A549 (cell line): ENCODE measurements at regions not wholly inside any gene's neighbourhood (a gene's known extent, or its start where the extent isn't known, plus 50 kb on each side); places are given as distances from the start of the nearest gene placed in this dataset.

Source experiments
- ATAC-seq, 2 experiments: fragments of 200-7000 bp in 1 of 2; fragments of >200 bp in 1 of 2; cut with Nextera tagmentation in 1 of 2; cut with Tn5 transposase in 1 of 2; 3 replicates each; pipeline versions ENCODE4 v1.8.0 to v1.9.1; 2018 to 2020; ENCODE audit warnings: mild to moderate bottlenecking in 1 of 2, moderate library complexity in 1 of 2
- CTCF ChIA-PET: fragments of 300-600 bp; sonication (Branson Sonifier 250); formaldehyde crosslinking; extraction: SDS; loops from one replicate; lab custom pipeline; 2021; ENCODE audit warnings: antibody characterized with exemption, inconsistent platforms; lab: Yijun Ruan, JAX
- POLR2A ChIA-PET: fragments of 350-600 bp; formaldehyde crosslinking; extraction: SDS; loops from one replicate; lab custom pipeline; 2021; ENCODE audit warnings: antibody characterized with exemption, inconsistent platforms; lab: Yijun Ruan, JAX
- DNase-seq, 2 experiments: peaks; one replicate each; pipeline versions ENCODE4 v3.0.0 to v3.0.0-alpha.2; 2011 to 2016; ENCODE audit warnings: low read depth in 1 of 2, low spot score in 1 of 2
- FAIRE-seq: peaks from 2 replicates; lab custom pipeline; 2011; peaks lifted over from hg19 to GRCh38; lab: Jason Lieb, UNC
- H3K27ac ChIP-seq, 2 experiments: fragments of >200 bp; sonication (Bioruptor Twin); formaldehyde crosslinking; 3 replicates each; pipeline ENCODE4 v1.5.1; 2016 to 2017
- H3K4me1 ChIP-seq: fragments of >200 bp; sonication (Bioruptor Twin); formaldehyde crosslinking; 3 replicates; pipeline ENCODE4 v1.6.1; 2016
- H3K4me2 ChIP-seq: fragments of >200 bp; sonication (Bioruptor Twin); formaldehyde crosslinking; 3 replicates; pipeline ENCODE4 v1.6.1; 2016
- H3K4me3 ChIP-seq: fragments of >200 bp; sonication (Bioruptor Twin); formaldehyde crosslinking; 3 replicates; pipeline ENCODE4 v1.5.1; 2016
- H3K9me3 ChIP-seq: fragments of >200 bp; sonication (Bioruptor Twin); formaldehyde crosslinking; 3 replicates; pipeline ENCODE4 v1.6.1; 2016
- CBX8 ChIP-seq: fragments of 200-600 bp; sonication (generic); IDR thresholded peaks from 2 replicates; pipeline ENCODE4 v1.6.1; 2016
- CHD2 ChIP-seq: fragments of 150-350 bp; IDR thresholded peaks from 2 replicates; pipeline ENCODE4 v1.6.1; 2014; ENCODE audit warnings: low read length; ENCODE audit not compliant: partially characterized antibody
- EHF ChIP-seq: fragments of 250-450 bp; sonication (Bioruptor Pico); IDR thresholded peaks from 2 replicates; pipeline ENCODE4 v1.5.0; 2020; ENCODE audit warnings: mild to moderate bottlenecking
- EP300 ChIP-seq, 2 experiments: fragments of >200 bp; sonication (Bioruptor Twin); formaldehyde crosslinking; IDR thresholded peaks; 2 replicates in 1 of 2; 3 replicates in 1 of 2; pipeline ENCODE4 v1.6.1; 2016 to 2017
- ESRRA ChIP-seq: fragments of 150-350 bp; IDR thresholded peaks from 2 replicates; pipeline ENCODE4 v1.6.1; 2014; ENCODE audit warnings: mild to moderate bottlenecking, low read length, borderline replicate concordance
- FOXS1 ChIP-seq: fragments of 250-450 bp; sonication (Bioruptor Pico); IDR thresholded peaks from 2 replicates; pipeline ENCODE4 v1.5.0; 2020; ENCODE audit warnings: mild to moderate bottlenecking, moderate library complexity
- HES2 ChIP-seq: fragments of >200 bp; sonication (Bioruptor Twin); formaldehyde crosslinking; IDR thresholded peaks from 2 replicates; pipeline ENCODE4 v1.6.1; 2016
- HOXA7 ChIP-seq: fragments of 250-450 bp; sonication (Bioruptor Pico); IDR thresholded peaks from 2 replicates; pipeline ENCODE4 v1.5.0; 2020; ENCODE audit warnings: mild to moderate bottlenecking, moderate library complexity
- JUN ChIP-seq, 2 experiments: fragments of >200 bp; sonication (Bioruptor Twin); formaldehyde crosslinking; IDR thresholded peaks; 2 replicates in 1 of 2; 3 replicates in 1 of 2; pipeline ENCODE4 v1.6.1; 2016 to 2017
- JUNB ChIP-seq: fragments of >200 bp; sonication (Bioruptor Twin); formaldehyde crosslinking; IDR thresholded peaks from 2 replicates; pipeline ENCODE4 v1.6.1; 2016
- MAZ ChIP-seq: fragments of 150-350 bp; IDR thresholded peaks from 2 replicates; pipeline ENCODE4 v1.6.1; 2014; ENCODE audit warnings: antibody characterized with exemption, low read depth, low read length, borderline replicate concordance
- POLR2A ChIP-seq: IDR thresholded peaks from 2 replicates; pipeline ENCODE4 v1.6.1; 2012; ENCODE audit warnings: mild to moderate bottlenecking, low read length
- REST ChIP-seq: fragments of 200-600 bp; sonication (generic); IDR thresholded peaks from 2 replicates; pipeline ENCODE4 v1.6.1; 2016; ENCODE audit warnings: antibody characterized with exemption, mild to moderate bottlenecking, moderate library complexity
- RNF2 ChIP-seq: fragments of 200-600 bp; sonication (generic); IDR thresholded peaks from 2 replicates; pipeline ENCODE4 v1.6.1; 2016; ENCODE audit warnings: low read depth, mild to moderate bottlenecking, antibody characterized with exemption, moderate library complexity, borderline replicate concordance
- SREBF2 ChIP-seq: fragments of 450-650 bp; IDR thresholded peaks from 2 replicates; pipeline ENCODE4 v1.6.1; 2014; ENCODE audit warnings: mild to moderate bottlenecking, moderate library complexity
- TP53 ChIP-seq: fragments of 250-450 bp; sonication (Bioruptor Pico); IDR thresholded peaks from 2 replicates; pipeline ENCODE4 v1.5.0; 2021; ENCODE audit warnings: mild to moderate bottlenecking, moderate library complexity
- ZFP36 ChIP-seq: fragments of 450-650 bp; IDR thresholded peaks from 2 replicates; pipeline ENCODE4 v1.6.1; 2014; ENCODE audit warnings: borderline replicate concordance; ENCODE audit not compliant: partially characterized antibody
- ZNF302 ChIP-seq: fragments of 250-450 bp; sonication (Bioruptor Pico); IDR thresholded peaks from 2 replicates; pipeline ENCODE4 v1.9.0; 2021; ENCODE audit warnings: inconsistent platforms, mild to moderate bottlenecking, moderate library complexity
- WGBS: methylation state at CpG from one replicate; pipeline ENCODE4 v1.1.6; 2017; ENCODE audit errors: missing lambda C conversion rate; 5-methylcytosine and 5-hydroxymethylcytosine counted together
- TF ChIP-seq, protein P1 (sequence below): IDR thresholded peaks from 2 replicates; pipeline ENCODE4 v1.6.1; 2012; ENCODE audit warnings: low read depth, borderline replicate concordance

DNA sequence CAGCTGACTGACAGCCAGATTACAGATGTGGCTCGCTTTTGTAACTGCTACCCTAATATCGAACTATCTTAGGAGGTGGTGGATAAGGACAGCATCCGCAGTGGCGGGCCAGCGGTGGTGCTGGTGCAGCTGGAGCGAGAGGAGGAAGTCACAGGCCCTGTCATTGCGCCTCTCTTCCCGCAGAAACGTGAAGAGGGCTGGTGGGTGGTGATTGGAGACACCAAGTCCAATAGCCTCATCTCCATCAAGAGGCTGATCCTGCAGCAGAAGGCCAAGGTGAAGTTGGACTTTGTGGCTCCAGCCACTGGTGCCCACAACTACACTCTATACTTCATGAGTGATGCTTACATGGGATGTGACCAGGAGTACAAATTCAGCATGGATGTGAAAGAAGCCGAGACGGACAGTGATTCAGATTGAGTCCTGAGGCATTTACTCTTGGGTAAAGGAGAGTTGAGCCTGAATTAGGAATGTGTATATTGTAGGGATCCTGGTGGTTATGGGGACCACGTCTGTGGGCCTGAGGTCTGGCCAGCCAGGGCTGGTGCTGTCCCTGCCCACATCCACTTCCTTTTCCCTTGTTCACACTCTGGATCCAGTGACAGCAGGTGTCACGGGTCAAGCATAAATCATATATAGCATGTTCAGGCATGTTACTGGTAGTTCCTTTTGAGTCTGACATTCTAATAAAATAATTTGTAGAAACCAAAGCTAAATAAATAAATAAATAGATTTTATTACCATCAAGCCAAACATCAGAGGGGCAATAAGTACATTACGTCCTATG is 89.0 kb upstream of the SMURF2 start:
- WGBS, result 92% methylated on average over 14 of the region's 14 CpGs
- ChIA-PET POLR2A (no interaction called here), CTCF (interaction anchor here (1.0 to 1.6 kb wide), 8 partner anchors 14 to 411 kb away, joined by 3 to 7 read pairs (median 4); no protein-coding TSS in a partner anchor)
- no peak overlapping the region for H3K4me2 ChIP-seq
- no peaks in the 10 kb centered on the region for H3K9me3 ChIP-seq
- 0 out of 3 replicates have a peak, but pooled peaks cover 5% of the 10 kb centered on the region for H3K4me1 ChIP-seq
- no peak overlapping the region for H3K27ac ChIP-seq
- FAIRE-seq (no peak), ATAC-seq (no peak), DNase-seq (no peak)
- TF ChIP-seq MAZ (no peak), ZFP36 (no peak), JUN (IDR thresholded peaks at IDR 0.05) (no peak), HES2 (no peak), POLR2A (no peak), SREBF2 (no peak), CHD2 (no peak), CBX8 (no peak), HOXA7 (CRISPR knock-in tag) (no peak), EHF (CRISPR knock-in tag) (no peak), RNF2 (no peak), FOXS1 (CRISPR knock-in tag) (no peak), TP53 (CRISPR knock-in tag) (no peak)
- TF ChIP-seq, protein P1, sequence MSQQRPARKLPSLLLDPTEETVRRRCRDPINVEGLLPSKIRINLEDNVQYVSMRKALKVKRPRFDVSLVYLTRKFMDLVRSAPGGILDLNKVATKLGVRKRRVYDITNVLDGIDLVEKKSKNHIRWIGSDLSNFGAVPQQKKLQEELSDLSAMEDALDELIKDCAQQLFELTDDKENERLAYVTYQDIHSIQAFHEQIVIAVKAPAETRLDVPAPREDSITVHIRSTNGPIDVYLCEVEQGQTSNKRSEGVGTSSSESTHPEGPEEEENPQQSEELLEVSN, result no peak
- no peak overlapping the region for H3K4me3 ChIP-seq

DNA sequence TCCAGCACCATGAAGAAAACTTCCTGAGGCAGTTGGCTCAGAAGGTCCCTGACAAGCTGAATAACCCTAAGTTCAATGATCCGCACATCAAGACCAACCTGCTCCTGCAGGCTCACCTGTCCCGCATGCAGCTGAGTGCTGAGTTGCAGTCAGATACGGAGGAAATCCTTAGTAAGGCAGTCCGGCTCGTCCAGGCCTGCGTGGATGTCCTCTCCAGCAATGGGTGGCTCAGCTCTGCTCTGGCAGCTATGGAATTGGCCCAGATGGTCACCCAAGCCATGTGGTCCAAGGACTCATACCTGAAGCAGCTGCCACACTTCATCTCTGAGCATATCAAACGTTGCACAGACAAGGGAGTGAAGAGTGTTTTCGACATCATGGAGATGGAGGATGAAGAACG is 88.4 kb upstream of the SMURF2 start:
- Histone ChIP-seq H3K4me2 (no peak overlapping the region), H3K27ac (no peak overlapping the region), H3K4me1 (0 out of 3 replicates have a peak, but pooled peaks cover 5% of the 10 kb centered on the region), H3K9me3 (no peaks in the 10 kb centered on the region), H3K4me3 (no peak overlapping the region)
- ATAC-seq (no peak), FAIRE-seq (no peak), DNase-seq (no peak)
- CTCF ChIA-PET, result interaction anchor here (1.0 to 1.6 kb wide), 4 partner anchors 13 to 109 kb away, joined by 3 to 7 read pairs (median 4); no protein-coding TSS in a partner anchor
- POLR2A ChIA-PET, result no interaction called here
- 84% methylated on average over 9 of the region's 9 CpGs for WGBS
- no peak for TF ChIP-seq REST
- no peak for TF ChIP-seq ESRRA
- TF ChIP-seq JUN (IDR thresholded peaks at IDR 0.05), result no peak
- no peak for TF ChIP-seq EP300 (IDR thresholded peaks at IDR 0.05)

DNA sequence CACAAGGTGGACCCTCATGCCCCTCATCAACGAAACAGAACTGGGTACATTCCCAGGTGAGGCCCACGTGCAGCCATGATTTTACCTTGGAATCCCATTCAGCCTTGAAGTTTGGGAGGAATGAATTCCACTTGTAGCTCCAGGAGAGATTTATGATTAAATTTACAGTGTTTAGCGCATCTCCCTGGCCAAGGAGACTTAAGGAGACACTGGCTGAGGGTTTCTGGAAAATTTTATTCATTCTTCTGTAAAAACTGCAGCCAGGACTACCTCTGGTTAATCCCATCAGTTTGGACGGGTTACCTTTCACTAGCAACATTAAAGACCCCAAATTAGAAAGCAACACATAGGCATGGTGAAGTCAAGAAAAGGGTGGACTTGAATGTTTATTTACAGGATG is 87.2 kb upstream of the SMURF2 start:
- Histone ChIP-seq H3K9me3 (no peaks in the 10 kb centered on the region), H3K4me3 (no peak overlapping the region)
- ChIA-PET CTCF (interaction anchor here (0.9 to 2.3 kb wide), 5 partner anchors 8 to 108 kb away, joined by 3 to 7 read pairs (median 5); no protein-coding TSS in a partner anchor), POLR2A (no interaction called here)
- DNase-seq, result no peak
- no peak for FAIRE-seq
- WGBS, result 88% methylated on average over 4 of the region's 4 CpGs
- TF ChIP-seq ZNF302, result no peak
- no peak for TF ChIP-seq ESRRA
- no peak for TF ChIP-seq JUNB
- TF ChIP-seq, all 56 proteins: peak for 0
- H3K4me1 ChIP-seq, result 0 out of 3 replicates have a peak, but pooled peaks cover 5% of the 10 kb centered on the region
- H3K4me2 ChIP-seq, result no peak overlapping the region
- H3K27ac ChIP-seq, result no peak overlapping the region
- no peak for ATAC-seq
